HG02840 (cell line): ENCODE measurements at regions not wholly inside any gene's neighbourhood (a gene's known extent, or its start where the extent isn't known, plus 50 kb on each side); places are given as distances from the start of the nearest gene placed in this dataset.
"Not testable (repeated sequence)": the region's sequence is repeated elsewhere in the genome, so short reads cannot be mapped to it uniquely, and the experiment has no call there.

ENCODE experiments used
- ATAC-seq: cut with Tn5 transposase; IDR thresholded peaks from one replicate; pipeline ENCODE4 v1.9.1; 2021; ENCODE audit warnings: mild to moderate bottlenecking, moderate library complexity, moderate number of reproducible peaks; ENCODE audit not compliant: unreplicated experiment, low FRiP score

- ATAC-seq: no peak
Observed at GRCh38 chr3:87437765-87438164, 161.4 kb upstream of the POU1F1 start.

GRCh38 chr3:87436781-87437543 lies 160.6 kb upstream of the POU1F1 start:
- no peak for ATAC-seq

GRCh38 chr3:87435926-87436620 lies 159.7 kb upstream of the POU1F1 start:
- no peak for ATAC-seq

GRCh38 chr3:87433445-87433844 lies 157.1 kb upstream of the POU1F1 start:
- not testable (repeated sequence) for ATAC-seq

GRCh38 chr3:87426918-87427317 lies 150.5 kb upstream of the POU1F1 start:
- no peak for ATAC-seq

- ATAC-seq: no peak
Observed at GRCh38 chr3:87425056-87425455, 148.7 kb upstream of the POU1F1 start.

- ATAC-seq: no peak
Observed at GRCh38 chr3:87423336-87423735, 147.0 kb upstream of the POU1F1 start.

GRCh38 chr3:87422333-87422732 lies 145.9 kb upstream of the POU1F1 start:
- no peak for ATAC-seq

GRCh38 chr3:87420171-87420570 lies 143.8 kb upstream of the POU1F1 start:
- ATAC-seq: no peak

GRCh38 chr3:87414271-87414670 lies 137.9 kb upstream of the POU1F1 start:
- no peak for ATAC-seq

- ATAC-seq: no peak
Observed at GRCh38 chr3:87413814-87414213, 137.4 kb upstream of the POU1F1 start.

- no peak for ATAC-seq
Observed at GRCh38 chr3:87410110-87410509, 133.7 kb upstream of the POU1F1 start.

GRCh38 chr3:87398168-87398801 lies 121.9 kb upstream of the POU1F1 start:
- no peak for ATAC-seq

GRCh38 chr3:87397211-87397610 lies 120.8 kb upstream of the POU1F1 start:
- no peak for ATAC-seq

- ATAC-seq: no peak
Observed at GRCh38 chr3:87390821-87391220, 114.4 kb upstream of the POU1F1 start.

- ATAC-seq: no peak
Observed at GRCh38 chr3:87390353-87390752, 114.0 kb upstream of the POU1F1 start.

GRCh38 chr3:87375231-87375682 lies 98.9 kb upstream of the POU1F1 start:
- ATAC-seq: no peak

GRCh38 chr3:87370007-87370406 lies 93.6 kb upstream of the POU1F1 start:
- no peak for ATAC-seq

GRCh38 chr3:87367736-87368135 lies 91.4 kb upstream of the POU1F1 start:
- ATAC-seq: no peak

- no peak for ATAC-seq
Observed at GRCh38 chr3:87363721-87364120, 87.3 kb upstream of the POU1F1 start.

- ATAC-seq: no peak
Observed at GRCh38 chr3:87361956-87362355, 85.6 kb upstream of the POU1F1 start.
